Vagina (tissue), 2 donors: ENCODE measurements at regions not wholly inside any gene's neighbourhood (a gene's known extent, or its start where the extent isn't known, plus 50 kb on each side); places are given as distances from the start of the nearest gene placed in this dataset.

Experiments used
- DNase-seq, 2 donors: peaks; one replicate each; pipeline ENCODE4 v3.0.0-alpha.2; 2017; ENCODE audit errors: extremely low spot score in 2 of 2
- H3K27ac ChIP-seq: fragments of 200-600 bp; sonication (generic); one replicate; pipeline ENCODE4 v1.5.1; 2019
- H3K27me3 ChIP-seq: fragments of 200-600 bp; sonication (generic); one replicate; pipeline ENCODE4 v1.5.1; 2019
- H3K36me3 ChIP-seq, 2 donors: fragments of 200-600 bp; sonication (generic); one replicate each; pipeline ENCODE4 v1.5.1; 2017 to 2019
- H3K4me1 ChIP-seq: fragments of 200-600 bp; sonication (generic); one replicate; pipeline ENCODE4 v1.5.1; 2019
- H3K4me3 ChIP-seq, 2 donors: fragments of 200-600 bp; sonication (generic); 1 replicate in 1 of 2; 2 replicates in 1 of 2; pipeline ENCODE4 v1.5.1; 2016 to 2019
- H3K9me3 ChIP-seq: fragments of 200-600 bp; sonication (generic); one replicate; pipeline ENCODE4 v1.5.1; 2019
- CTCF ChIP-seq, 3 experiments: fragments of 450-650 bp in 2 of 3; fragments of 200-600 bp in 1 of 3; sonication (generic) in 1 of 3; IDR thresholded peaks; one replicate each; pipeline ENCODE4 v1.5.1; 2017 to 2019; ENCODE audit warnings: antibody characterized with exemption in 3 of 3, mild to moderate bottlenecking in 2 of 3, moderate library complexity in 2 of 3
- POLR2A ChIP-seq, 2 donors: fragments of 450-650 bp; IDR thresholded peaks; one replicate each; pipeline ENCODE4 v1.6.1; 2017; ENCODE audit warnings: antibody characterized with exemption in 2 of 2, mild to moderate bottlenecking in 2 of 2, moderate library complexity in 2 of 2
- POLR2AphosphoS5 ChIP-seq, 2 donors: sonication (generic); formaldehyde crosslinking; IDR thresholded peaks; one replicate each; pipeline ENCODE4 v1.9.0; 2017; ENCODE audit warnings: antibody characterized with exemption in 2 of 2, mild to moderate bottlenecking in 2 of 2, low read depth in 1 of 2; ENCODE audit not compliant: insufficient read depth in 1 of 2
- intact Hi-C: fragments of 100-400 bp; cut with DNase I; formaldehyde crosslinking; loops from one replicate; pipeline ENCODE4 v1.15.1; 2023

GRCh38 chr6:105791583-105792318 is 294.4 kb upstream of the PRDM1 start:
- no peak overlapping the region for H3K4me3 ChIP-seq
- no peak for DNase-seq
- H3K9me3 ChIP-seq = no peaks in the 10 kb centered on the region
- no peak for TF ChIP-seq POLR2A (IDR thresholded peaks at IDR 0.05)
- no peak for TF ChIP-seq POLR2AphosphoS5 (IDR thresholded peaks at IDR 0.05; ENCODE audit: insufficient read depth in 1 of 2, low read depth in 1 of 2)
- no peak for TF ChIP-seq CTCF (IDR thresholded peaks at IDR 0.05)
- intact Hi-C loops = loop anchor here (5.0 kb wide), 1 partner anchor 184 kb away; no protein-coding TSS in a partner anchor
- H3K36me3 ChIP-seq = no peaks in the 10 kb centered on the region
- H3K27me3 ChIP-seq = no peaks in the 10 kb centered on the region
- H3K27ac ChIP-seq = no peak overlapping the region
- H3K4me1 ChIP-seq = peaks cover 15% of the 10 kb centered on the region

GRCh38 chr6:105791179-105791578 is 295.0 kb upstream of the PRDM1 start:
- Histone ChIP-seq H3K4me1 (peaks cover 10% of the 10 kb centered on the region), H3K27ac (no peak overlapping the region), H3K9me3 (no peaks in the 10 kb centered on the region), H3K36me3 (no peaks in the 10 kb centered on the region), H3K4me3 (no peak overlapping the region), H3K27me3 (no peaks in the 10 kb centered on the region)
- TF ChIP-seq POLR2AphosphoS5 (IDR thresholded peaks at IDR 0.05; ENCODE audit: insufficient read depth in 1 of 2, low read depth in 1 of 2) (no peak), CTCF (IDR thresholded peaks at IDR 0.05) (no peak), POLR2A (IDR thresholded peaks at IDR 0.05) (no peak)
- no peak for DNase-seq
- intact Hi-C loops = loop anchor here (5.0 kb wide), 1 partner anchor 184 kb away; no protein-coding TSS in a partner anchor

- Histone ChIP-seq H3K27ac (no peak overlapping the region), H3K9me3 (no peaks in the 10 kb centered on the region), H3K27me3 (no peaks in the 10 kb centered on the region), H3K36me3 (no peaks in the 10 kb centered on the region), H3K4me1 (peaks cover 9% of the 10 kb centered on the region), H3K4me3 (no peak overlapping the region)
- intact Hi-C loops = loop anchor here (5.0 kb wide), 1 partner anchor 183 kb away; no protein-coding TSS in a partner anchor
- TF ChIP-seq POLR2AphosphoS5 (IDR thresholded peaks at IDR 0.05; ENCODE audit: insufficient read depth in 1 of 2, low read depth in 1 of 2) (no peak), POLR2A (IDR thresholded peaks at IDR 0.05) (no peak), CTCF (IDR thresholded peaks at IDR 0.05) (no peak)
- DNase-seq = no peak
These were observed 295.5 kb upstream of the PRDM1 start for GRCh38 chr6:105790635-105791034.

- intact Hi-C loops = loop anchor here (5.0 kb wide), 1 partner anchor 183 kb away; no protein-coding TSS in a partner anchor
These were observed 296.2 kb upstream of the PRDM1 start for GRCh38 chr6:105789935-105790334.

More at GRCh38 chr6:105789935-105790334, 296.2 kb upstream of the PRDM1 start:
- H3K4me1 ChIP-seq = peaks cover 9% of the 10 kb centered on the region
- TF ChIP-seq POLR2AphosphoS5 (IDR thresholded peaks at IDR 0.05; ENCODE audit: insufficient read depth in 1 of 2, low read depth in 1 of 2) (no peak), CTCF (IDR thresholded peaks at IDR 0.05) (no peak), POLR2A (IDR thresholded peaks at IDR 0.05) (no peak)
- no peak for DNase-seq
- H3K36me3 ChIP-seq = no peaks in the 10 kb centered on the region
- no peak overlapping the region for H3K4me3 ChIP-seq
- no peaks in the 10 kb centered on the region for H3K27me3 ChIP-seq
- H3K27ac ChIP-seq = no peak overlapping the region
- no peaks in the 10 kb centered on the region for H3K9me3 ChIP-seq
